MCF 10A (cell line): ENCODE measurements at regions not wholly inside any gene's neighbourhood (a gene's known extent, or its start where the extent isn't known, plus 50 kb on each side); places are given as distances from the start of the nearest gene placed in this dataset.
A peak's percentile ranks its signal among the peaks of the same experiment; 100 is the strongest.
"Not testable (repeated sequence)": the region's sequence is repeated elsewhere in the genome, so short reads cannot be mapped to it uniquely, and the experiment has no call there.

Experiments
- BruUV-seq: library from RNA; stranded (reverse); fragments of 400-500 nt; replicated peaks from 2 replicates; lab custom pipeline; 2021; lab: Mats Ljungman, UMichigan
- CTCF ChIA-PET: fragments of 300-600 bp; sonication (Branson Sonifier 250); formaldehyde crosslinking; extraction: SDS; loops from one replicate; lab custom pipeline; 2021; ENCODE audit warnings: antibody characterized with exemption, inconsistent platforms; lab: Yijun Ruan, JAX
- POLR2A ChIA-PET: fragments of 300-600, 350-650 bp; sonication (Branson Sonifier 250); formaldehyde crosslinking; extraction: SDS; loops from one replicate; lab custom pipeline; 2020; ENCODE audit warnings: antibody characterized with exemption, inconsistent platforms; lab: Yijun Ruan, JAX
- DNase-seq: peaks from one replicate; pipeline ENCODE4 v3.0.0-alpha.2; 2018; ENCODE audit not compliant: unreplicated experiment
- H3K27ac Mint-ChIP-seq: one replicate; pipeline ENCODE4 v1.8.0; 2022; ENCODE audit warnings: mild to moderate bottlenecking, low read depth, mixed read lengths; ENCODE audit not compliant: unreplicated experiment
- H3K27me3 Mint-ChIP-seq: one replicate; pipeline ENCODE4 v1.8.0; 2022; ENCODE audit warnings: mixed read lengths; ENCODE audit not compliant: insufficient read depth, unreplicated experiment
- H3K36me3 Mint-ChIP-seq: one replicate; pipeline ENCODE4 v1.8.0; 2022; ENCODE audit warnings: mild to moderate bottlenecking, moderate library complexity, mixed read lengths; ENCODE audit not compliant: insufficient read depth, unreplicated experiment
- H3K4me1 Mint-ChIP-seq: one replicate; pipeline ENCODE4 v1.8.0; 2022; ENCODE audit warnings: mixed read lengths; ENCODE audit not compliant: insufficient read depth, unreplicated experiment
- H3K4me3 Mint-ChIP-seq: one replicate; pipeline ENCODE4 v1.8.0; 2022; ENCODE audit warnings: mild to moderate bottlenecking, moderate library complexity, mixed read lengths; ENCODE audit not compliant: unreplicated experiment
- H3K9me3 Mint-ChIP-seq: one replicate; pipeline ENCODE4 v1.8.0; 2022; ENCODE audit warnings: mixed read lengths; ENCODE audit not compliant: unreplicated experiment
- CTCF ChIP-seq: fragments of 200-600 bp; IDR thresholded peaks from one replicate; pipeline ENCODE4 v1.8.0; 2022; ENCODE audit warnings: antibody characterized with exemption, mild to moderate bottlenecking; ENCODE audit not compliant: unreplicated experiment
- intact Hi-C: fragments of 100-400 bp; cut with micrococcal nuclease; formaldehyde crosslinking; loops from 2 replicates; pipeline ENCODE4 v1.14.1; 2022

- no peaks in the 10 kb centered on the region for H3K36me3 Mint-ChIP-seq
- BruUV-seq = no TSS peak
- H3K4me3 Mint-ChIP-seq = no peak overlapping the region
- peak; percentile 6 for DNase-seq
- H3K27ac Mint-ChIP-seq = no peak overlapping the region
- H3K9me3 Mint-ChIP-seq = no peaks in the 10 kb centered on the region
- H3K4me1 Mint-ChIP-seq = peaks cover 6% of the 10 kb centered on the region
- ChIA-PET CTCF (interaction anchor here (0.7 to 1.3 kb wide), 2 partner anchors 12 to 473 kb away, joined by 3 read pairs; no protein-coding TSS in a partner anchor), POLR2A (no interaction called here)
- TF ChIP-seq CTCF = no peak
- no peaks in the 10 kb centered on the region for H3K27me3 Mint-ChIP-seq
- intact Hi-C loops = no loop called here
Measured at GRCh38 chr6:76984572-76984971, 478.7 kb downstream of the HTR1B start.

- POLR2A ChIA-PET = interaction anchor here (0.7 kb wide), 1 partner anchor 10 kb away, joined by 3 read pairs; no protein-coding TSS in a partner anchor
- Mint-ChIP-seq H3K27me3 (no peaks in the 10 kb centered on the region), H3K4me1 (peaks cover 6% of the 10 kb centered on the region), H3K9me3 (no peaks in the 10 kb centered on the region), H3K36me3 (no peaks in the 10 kb centered on the region), H3K27ac (no peak overlapping the region), H3K4me3 (no peak overlapping the region)
- intact Hi-C loops = no loop called here
- no TSS peak for BruUV-seq
- DNase-seq = no peak
- TF ChIP-seq CTCF = no peak
- CTCF ChIA-PET = interaction anchor here (0.6 kb wide), 1 partner anchor 70 kb away, joined by 3 read pairs; no protein-coding TSS in a partner anchor
Measured at GRCh38 chr6:76982476-76983199, 480.7 kb downstream of the HTR1B start.

- Mint-ChIP-seq H3K4me1 (peaks cover 6% of the 10 kb centered on the region), H3K27ac (no peak overlapping the region), H3K9me3 (no peaks in the 10 kb centered on the region), H3K36me3 (no peaks in the 10 kb centered on the region), H3K27me3 (no peaks in the 10 kb centered on the region), H3K4me3 (no peak overlapping the region)
- BruUV-seq = no TSS peak
- DNase-seq = no peak
- intact Hi-C loops = no loop called here
- POLR2A ChIA-PET = interaction anchor here (0.6 kb wide), 2 partner anchors 11 to 64 kb away, joined by 3 read pairs; no protein-coding TSS in a partner anchor
- CTCF ChIA-PET = interaction anchor here (0.5 to 1.2 kb wide), 4 partner anchors 12 to 579 kb away, joined by 3 read pairs; no protein-coding TSS in a partner anchor
- no peak for TF ChIP-seq CTCF
Measured at GRCh38 chr6:76972474-76972873, 490.8 kb downstream of the HTR1B start.

GRCh38 chr6:76959177-76959576 is 504.1 kb downstream of the HTR1B start:
- POLR2A ChIA-PET, H3K27me3 Mint-ChIP-seq, H3K27ac Mint-ChIP-seq, DNase-seq, H3K4me1 Mint-ChIP-seq, H3K9me3 Mint-ChIP-seq, BruUV-seq, intact Hi-C loops, CTCF ChIA-PET, H3K4me3 Mint-ChIP-seq, H3K36me3 Mint-ChIP-seq: not testable (repeated sequence)
